HG03457 (cell line): ENCODE measurements at regions not wholly inside any gene's neighbourhood (a gene's known extent, or its start where the extent isn't known, plus 50 kb on each side); places are given as distances from the start of the nearest gene placed in this dataset.
"Not testable (repeated sequence)": the region's sequence is repeated elsewhere in the genome, so short reads cannot be mapped to it uniquely, and the experiment has no call there.

Source experiments
- ATAC-seq: cut with Tn5 transposase; IDR thresholded peaks from one replicate; pipeline ENCODE4 v1.9.1; 2021; ENCODE audit warnings: moderate number of reproducible peaks; ENCODE audit not compliant: unreplicated experiment

DNA sequence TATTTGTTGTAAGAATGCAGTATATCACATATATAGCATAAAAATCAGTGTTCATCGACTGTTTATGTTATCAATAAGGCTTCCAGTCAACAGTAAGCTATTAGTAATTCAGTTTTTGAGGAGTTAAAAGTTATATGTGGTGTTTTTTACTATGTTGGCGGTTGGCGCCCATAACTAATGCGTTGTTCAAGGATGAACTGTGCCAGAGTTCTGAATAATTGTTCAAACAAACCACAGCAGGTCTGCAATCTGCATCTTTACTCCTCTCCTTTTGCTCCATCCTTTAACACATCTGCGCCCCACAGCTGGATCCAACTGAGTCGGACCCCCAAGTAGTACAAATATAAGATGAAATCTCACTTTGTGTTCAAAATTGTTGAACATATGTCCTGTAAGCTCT, 836.1 kb downstream of the LTN1 start:
- ATAC-seq = no peak

DNA sequence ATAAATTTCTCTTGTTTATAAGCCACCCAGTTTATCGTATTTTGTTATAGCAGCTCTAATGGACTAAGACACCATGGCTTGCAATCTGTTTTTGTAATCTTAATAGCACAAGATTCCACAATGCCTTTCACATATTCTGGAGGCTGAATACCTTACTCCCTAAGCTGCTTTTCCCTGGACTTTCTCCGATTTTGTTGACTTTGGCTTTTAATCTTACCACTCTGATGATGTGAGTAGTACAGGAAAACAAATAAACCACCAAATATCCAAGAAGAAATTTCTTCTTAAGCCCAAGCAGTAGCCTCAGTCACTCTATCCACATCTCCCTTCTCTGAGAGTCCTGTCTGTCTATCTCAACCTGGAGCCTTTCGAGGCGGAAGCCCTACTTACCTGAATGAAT, 838.6 kb downstream of the LTN1 start:
- ATAC-seq = no peak

DNA sequence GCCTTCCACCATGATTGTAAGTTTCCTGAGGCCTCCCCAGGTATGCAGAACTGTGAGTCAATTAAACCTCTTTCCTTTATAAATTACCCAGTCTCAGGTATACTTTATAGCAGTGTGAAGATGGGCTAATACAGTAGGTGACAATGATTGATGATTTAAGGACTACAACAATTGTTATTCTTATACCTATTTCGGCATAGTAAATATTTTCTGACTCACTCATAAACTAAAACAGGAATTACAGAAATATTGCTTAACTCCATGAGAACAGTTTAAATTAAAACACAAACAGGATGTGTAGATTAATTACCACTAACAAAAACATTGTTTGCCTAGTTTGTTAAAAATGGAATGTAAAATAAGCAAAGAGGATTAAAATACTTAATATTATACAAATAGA, 839.9 kb downstream of the LTN1 start:
- no peak for ATAC-seq

DNA sequence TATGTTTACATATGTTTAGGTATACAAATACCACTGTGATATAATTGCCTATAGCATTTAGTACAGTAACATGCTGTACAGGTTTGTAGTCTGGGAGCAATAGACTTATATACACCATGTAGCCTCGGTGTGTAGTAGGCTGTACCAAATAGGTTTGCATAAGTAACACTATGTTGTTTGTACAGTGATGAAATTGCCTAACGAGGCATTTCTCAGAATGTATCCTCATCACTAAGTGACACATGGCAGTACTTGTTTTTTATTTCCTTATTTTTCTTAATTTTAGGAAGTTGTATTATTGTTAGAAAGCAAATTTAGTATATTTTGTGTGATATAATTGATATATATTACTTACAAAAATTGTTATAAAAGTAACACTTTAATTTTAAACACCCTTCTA, 840.9 kb downstream of the LTN1 start:
- no peak for ATAC-seq

DNA sequence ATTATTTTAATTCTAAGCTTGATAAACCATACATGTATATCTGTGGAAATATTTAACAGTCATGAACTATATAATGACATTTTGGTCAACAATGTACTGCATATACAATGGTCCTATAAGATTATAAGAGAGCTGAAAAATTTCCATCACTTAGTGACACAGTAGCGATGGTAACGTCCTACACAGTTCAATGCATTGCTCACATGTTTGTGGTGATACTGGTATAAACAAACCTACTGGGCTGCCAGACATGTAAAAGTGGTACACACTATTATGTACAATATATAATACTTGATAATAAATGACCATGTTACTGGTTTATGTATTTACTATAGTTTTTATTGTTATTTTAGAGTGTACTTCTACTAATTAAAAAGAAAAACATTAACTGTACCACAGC, 841.9 kb downstream of the LTN1 start:
- ATAC-seq = no peak

DNA sequence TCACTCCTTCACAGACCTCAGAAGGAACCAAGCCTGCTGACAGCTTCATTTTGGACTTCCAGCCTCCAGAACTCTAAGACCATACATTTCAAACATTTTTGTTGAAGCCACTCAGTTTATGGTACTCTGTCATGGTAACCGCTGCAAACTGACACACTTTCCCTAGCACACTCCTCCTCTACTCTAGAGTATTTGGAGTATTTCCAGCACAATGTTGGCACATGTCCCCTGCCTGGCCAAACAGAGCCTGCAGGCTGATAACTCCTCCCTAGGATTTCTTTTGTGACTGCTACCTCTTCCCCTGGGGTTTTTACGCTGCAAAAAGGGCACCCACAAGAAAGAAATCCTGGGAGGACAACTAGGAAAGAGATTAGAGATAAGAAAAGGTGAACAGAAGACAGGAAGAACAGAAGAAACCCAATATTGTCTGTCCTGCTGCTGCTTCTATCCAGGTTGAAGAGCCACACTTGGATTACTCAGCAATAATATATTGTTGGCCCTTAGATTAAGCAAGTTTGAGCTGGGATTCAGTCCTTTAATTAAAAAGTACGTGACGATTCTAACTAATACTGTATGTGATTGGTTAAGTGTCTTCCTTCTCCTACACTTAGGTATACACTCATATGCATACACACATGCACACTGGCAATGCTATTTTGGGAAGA, 844.1 kb downstream of the LTN1 start:
- no peak for ATAC-seq

DNA sequence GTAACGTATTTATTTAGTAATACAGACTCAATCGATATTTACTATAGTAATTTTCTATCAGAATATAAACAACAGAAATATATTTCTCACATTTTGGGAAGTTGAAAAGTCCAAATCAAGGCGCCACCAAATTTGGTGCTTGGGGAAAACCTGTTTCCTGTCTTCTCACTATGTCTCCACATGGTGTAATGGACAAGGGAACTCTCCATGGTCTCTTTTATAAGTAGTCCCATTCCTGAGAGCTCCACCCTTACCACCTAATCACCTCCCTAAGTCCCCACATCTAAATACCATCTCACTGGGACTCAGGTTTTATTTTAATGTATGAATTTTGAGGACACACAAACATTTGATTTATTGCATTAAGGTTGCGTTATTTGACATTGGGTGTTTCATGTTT, 848.0 kb downstream of the LTN1 start:
- no peak for ATAC-seq

DNA sequence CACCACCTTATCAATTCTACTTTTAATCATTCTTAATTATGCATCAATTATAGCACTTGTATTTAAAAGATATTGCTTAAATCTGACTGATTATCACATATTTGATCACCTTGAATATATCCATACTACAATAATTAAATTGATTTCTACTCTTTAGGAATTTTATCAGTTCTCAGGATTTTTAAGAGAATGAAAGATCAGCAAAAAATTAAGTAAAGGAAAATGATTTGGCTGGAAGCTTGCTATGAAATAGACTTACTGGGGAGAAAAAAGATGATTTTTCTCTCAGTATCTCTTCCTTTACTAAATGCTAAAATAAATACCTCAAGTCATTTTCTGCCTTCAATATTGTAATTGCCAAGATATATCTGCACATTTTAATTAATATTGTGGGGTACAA, 848.6 kb downstream of the LTN1 start:
- no peak for ATAC-seq

DNA sequence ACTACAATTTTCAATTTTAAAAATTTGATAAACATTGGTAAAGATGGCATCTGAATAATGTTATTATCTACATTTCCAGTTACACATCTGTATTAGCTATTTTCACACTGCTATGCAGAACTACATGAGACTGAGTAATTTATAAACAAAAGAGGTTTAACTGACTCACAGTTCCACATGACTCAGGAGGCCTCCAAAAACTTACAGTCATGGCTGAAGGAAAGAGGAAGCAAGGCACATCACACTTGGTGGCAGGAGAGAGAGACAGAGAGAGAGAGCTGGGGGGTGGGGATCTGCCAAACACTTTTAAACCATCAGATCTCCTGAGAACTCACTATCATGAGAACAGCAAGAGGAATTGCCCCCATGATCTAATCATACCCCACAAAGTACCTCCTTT, 850.0 kb downstream of the LTN1 start:
- no peak for ATAC-seq

DNA sequence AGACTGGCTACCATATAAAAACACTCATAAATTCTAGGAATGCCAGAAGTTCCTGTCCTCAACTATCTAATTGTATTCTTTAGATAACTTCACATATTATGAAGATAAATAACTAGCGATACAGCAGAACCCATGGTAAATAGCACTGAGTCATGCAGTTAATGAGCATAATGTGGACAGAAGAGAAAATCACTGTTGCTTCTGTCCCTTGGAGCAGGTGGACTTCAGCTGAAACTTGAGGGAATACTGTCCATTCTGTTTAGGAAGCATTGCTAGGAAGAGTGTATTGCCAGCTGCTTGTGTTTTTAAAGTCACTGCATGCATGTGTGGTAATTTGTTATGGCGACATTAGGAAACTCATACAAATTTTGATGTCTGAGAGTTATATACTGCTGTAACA, 854.4 kb downstream of the LTN1 start:
- no peak for ATAC-seq

DNA sequence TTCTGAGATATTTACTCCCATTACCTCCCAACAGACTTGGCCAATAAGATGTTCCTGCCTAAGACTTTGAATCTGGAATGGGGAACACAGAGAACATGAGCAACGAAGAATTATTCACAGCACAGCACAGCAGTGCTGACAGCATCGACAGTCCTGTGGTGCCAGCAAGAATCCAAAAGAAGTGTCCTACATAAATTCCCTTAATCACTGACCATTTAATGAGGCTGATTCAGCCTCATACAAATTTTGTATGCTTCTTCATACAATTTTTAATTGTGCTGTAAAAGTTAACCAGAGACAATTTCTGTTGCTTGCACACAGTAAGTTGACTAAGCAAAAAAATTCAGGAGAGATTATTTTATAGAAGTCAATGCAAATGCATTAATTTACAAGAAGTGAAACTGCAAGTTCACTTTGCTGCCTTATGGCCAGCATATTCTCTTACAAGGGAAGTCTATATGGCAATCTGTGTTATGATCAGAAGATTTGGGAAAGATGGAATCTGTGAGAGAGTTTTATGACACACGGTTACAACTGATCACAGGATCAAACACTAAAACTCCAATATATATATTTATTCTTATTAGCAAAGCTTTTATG, 855.9 kb downstream of the LTN1 start:
- no peak for ATAC-seq

DNA sequence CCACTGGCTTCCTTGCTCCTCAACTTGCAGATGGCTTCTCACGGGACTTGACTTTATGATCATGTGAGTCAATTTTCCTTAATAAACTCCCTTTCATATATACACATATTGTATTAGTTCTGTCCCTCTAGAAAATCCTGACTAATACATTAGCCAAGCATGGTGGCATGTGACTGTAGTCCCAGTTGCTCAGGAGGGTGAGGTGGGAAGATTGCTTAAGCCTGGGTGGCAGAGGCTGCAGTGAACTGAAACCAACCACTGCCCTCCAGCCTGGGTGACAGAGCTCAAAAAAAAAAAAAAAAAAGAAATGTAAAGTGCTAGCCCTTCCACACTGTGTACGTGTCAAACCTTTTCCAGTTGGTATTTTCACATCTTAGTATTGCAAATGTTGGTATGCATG, 857.0 kb downstream of the LTN1 start:
- ATAC-seq = no peak

DNA sequence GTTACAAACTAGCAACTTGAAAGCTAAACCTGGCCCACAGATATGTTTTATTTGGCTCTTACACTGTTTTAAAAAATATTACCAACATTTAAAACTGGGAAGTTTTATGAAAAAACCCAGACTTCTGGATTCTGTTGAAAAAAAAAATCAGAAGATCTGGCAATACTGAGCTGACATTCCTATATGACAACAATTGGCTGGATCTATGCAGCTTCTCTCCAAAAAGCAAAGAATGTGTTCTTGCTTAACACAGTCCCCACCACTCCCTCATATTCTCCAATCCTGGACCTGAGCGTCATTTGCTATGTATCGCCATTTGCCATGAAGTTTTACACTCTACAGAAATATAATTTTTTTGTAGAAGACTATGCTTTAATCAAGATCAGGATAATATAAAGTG, 859.6 kb downstream of the LTN1 start:
- ATAC-seq = no peak

DNA sequence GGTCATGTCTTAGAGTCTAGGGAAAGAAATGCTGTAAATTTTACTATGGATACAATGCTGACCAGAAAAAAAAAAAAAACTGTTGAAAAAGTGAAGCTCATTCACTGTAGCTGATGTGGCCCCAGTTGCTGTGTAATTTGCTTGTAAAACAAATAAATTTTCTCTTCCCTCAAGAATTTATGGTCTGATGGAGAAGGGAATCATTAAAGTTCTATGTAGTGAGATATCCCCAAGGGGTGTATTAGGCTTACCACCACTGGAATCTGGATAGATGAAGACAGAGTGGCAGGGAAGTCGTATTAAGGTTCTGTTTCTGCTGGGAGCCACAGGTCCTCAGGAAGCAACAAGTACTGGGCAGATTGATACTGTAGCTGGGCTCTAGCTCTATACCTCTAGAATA, 860.0 kb downstream of the LTN1 start:
- ATAC-seq = no peak

DNA sequence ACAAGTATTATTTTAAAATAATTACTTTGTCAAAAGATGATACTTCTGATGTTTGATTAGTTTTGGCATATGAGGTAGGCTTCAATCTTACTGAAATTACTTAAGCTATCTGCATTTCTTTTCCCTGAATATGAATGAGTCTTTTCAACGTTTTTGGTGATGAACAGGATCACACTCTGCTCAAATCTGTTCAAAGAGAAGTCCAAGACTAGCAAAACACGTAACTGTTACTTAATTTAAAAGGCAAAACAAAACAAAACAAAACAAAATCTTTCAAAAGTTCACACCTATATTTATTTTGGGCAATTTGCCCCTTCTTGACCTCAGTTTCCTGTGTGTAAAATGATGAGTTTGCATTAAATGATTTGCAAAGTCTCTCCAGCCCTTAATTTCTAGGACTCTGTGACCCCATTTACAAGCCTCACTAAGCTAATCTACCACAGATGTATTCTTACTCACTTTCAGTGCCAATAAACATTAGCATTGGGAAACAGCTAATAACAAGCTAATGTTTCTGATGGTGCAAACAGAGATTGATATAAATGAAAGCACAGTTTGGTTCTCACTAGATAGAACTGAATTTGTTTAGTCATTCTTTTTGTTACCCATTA, 865.4 kb downstream of the LTN1 start:
- ATAC-seq = no peak

DNA sequence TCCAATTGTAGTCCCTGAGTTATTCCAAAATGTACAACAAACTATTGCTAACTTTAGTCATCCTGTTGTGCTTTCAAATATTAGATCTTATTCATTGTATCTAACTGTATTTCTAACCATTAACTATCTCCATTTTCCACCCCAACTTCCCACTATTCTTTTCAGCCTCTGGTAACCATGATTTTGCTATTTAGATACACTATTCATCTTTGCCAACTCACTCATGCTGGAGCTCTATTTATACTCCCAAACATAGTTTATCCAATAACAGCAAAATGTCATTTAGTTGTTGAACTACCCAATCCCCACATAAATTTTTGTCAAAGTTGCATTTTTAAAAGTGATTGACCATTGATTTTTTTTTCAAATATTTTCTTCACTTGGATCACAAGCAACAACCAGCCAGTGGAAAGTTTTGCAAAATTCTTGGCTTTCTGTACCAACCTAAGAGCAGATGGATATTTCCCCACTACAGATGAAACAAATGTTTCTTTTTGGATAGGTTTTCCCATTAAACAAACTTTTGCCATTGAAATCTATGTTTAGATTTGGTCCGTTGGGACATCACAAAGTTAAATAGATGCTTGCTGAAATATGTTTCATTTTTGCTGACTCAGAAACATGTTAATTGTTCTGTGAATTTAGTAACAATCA, 866.0 kb downstream of the LTN1 start:
- no peak for ATAC-seq

DNA sequence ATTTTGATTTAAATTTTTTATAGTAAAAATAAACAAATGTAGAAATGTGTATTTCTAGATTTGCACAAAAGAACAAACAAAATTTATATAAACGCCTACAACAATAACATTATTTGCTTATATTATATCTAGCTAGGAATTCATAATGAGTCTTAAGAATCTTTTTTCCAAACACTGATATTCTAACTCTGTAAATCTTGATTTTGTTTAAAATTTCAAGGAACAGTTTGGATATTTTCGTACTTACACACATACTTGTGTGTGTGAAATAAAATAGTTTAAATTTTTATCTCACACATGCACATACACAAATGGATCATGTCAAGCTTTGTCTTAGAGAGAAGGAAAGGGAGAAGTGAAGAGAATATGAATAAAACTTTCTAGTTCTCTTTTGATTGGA, 868.1 kb downstream of the LTN1 start:
- no peak for ATAC-seq

DNA sequence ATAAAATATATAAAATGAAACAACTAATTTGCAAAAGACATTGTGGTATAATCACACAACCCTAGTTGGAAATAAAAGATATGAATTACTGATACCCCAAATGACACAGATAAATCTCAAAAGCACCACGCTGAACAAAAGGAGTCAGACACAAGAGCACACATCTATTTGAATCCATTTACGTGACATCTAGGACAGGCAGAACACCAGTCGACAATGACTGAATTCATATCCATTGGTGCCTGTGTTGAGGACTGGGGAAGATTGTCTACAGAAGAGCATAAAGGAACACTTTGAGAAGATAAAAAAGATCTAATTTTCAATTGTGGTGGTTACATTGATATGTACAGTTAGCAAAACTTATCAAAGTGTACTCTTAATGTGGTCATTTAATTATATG, 874.1 kb downstream of the LTN1 start:
- no peak for ATAC-seq

DNA sequence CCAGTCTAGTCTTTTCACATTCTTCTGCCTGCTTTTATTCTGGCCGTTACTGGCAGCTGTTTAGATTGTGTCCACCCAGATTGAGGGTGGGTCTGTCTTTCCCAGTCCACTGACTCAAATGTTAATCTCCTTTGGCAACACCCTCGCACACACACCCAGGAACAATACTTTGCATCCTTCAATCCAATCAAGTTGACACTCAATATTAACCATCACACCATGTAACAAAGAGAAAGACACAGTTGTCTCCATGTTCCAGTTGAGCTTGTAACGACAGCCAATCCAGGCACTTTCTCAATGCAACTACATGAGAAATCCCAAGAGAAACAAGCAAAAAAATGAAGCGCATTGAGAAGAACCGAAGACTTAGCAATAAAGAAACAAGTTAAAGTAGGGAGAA, 877.7 kb downstream of the LTN1 start:
- ATAC-seq = not testable (repeated sequence)

DNA sequence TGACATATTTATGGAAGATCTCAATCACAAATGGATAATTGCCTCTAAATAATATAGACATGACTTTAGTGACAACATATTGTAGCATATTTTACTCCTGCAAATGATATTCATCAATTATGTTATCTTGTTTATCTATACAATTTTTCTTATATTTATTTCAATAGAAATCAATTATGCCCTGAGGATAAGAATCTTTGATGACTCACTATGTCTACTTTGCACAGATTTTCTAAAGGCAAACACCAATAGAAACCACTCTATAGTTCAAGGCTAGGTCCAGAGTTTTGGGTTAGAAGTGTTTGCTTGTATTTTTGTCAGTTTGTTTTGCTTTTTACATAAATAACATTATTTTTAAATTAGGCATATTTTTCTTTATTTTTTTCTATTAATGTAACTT, 879.0 kb downstream of the LTN1 start:
- ATAC-seq = no peak

DNA sequence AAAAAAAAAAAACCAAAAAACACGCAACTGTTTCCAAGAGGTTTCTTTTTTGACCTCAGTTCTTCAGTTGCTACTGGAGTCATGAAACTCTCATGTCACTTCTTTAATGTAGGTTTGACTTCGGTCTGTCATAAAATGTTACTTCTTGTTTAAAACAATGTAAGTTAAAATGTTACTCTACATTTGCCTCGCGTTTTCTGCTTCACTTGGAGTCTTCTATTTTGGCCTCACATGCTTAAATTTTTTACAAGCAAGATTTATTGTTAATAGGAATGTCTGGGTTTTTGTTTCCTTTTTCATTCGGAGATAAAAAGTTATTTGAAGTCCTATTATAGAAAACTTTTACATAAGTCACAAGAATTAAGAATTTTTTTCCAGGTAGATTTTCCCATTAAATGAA, 880.2 kb downstream of the LTN1 start:
- ATAC-seq = no peak

DNA sequence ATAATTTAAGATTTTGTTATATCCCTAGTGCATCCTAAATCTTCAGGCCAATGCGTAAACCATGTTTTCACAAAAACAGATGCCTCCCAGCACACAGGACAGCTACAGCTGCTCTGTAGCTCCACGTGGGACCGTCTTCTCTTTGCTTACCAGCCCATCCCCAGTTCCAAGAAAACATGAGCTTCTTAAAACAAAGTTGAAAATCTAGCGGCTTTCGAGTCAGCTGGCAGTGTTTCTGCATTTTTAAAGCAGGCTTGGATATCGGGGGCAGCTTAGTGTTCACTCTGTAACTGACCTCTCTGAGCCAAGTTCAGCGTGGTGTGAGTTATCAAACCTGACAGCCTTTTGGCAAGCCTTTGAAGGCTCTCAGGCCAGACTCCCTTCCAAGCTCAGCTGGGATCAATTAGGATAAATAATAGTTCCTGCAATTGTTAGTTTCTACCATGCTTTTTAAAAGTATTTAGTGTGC, 881.5 kb downstream of the LTN1 start:
- ATAC-seq = no peak
